D341Med (cell line): ENCODE measurements at regions not wholly inside any gene's neighbourhood (a gene's known extent, or its start where the extent isn't known, plus 50 kb on each side); places are given as distances from the start of the nearest gene placed in this dataset.
"Not testable (repeated sequence)": the region's sequence is repeated elsewhere in the genome, so short reads cannot be mapped to it uniquely, and the experiment has no call there.

Source experiments
- DNase-seq: peaks from one replicate; pipeline ENCODE4 v3.0.0; 2012; ENCODE audit warnings: low spot score

GRCh38 chr10:2251631-2252030 is 514.3 kb upstream of the ADARB2 start:
- DNase-seq: no peak

GRCh38 chr10:2246747-2247146 is 509.4 kb upstream of the ADARB2 start:
- DNase-seq: no peak

- DNase-seq: no peak
These were observed 508.3 kb upstream of the ADARB2 start for GRCh38 chr10:2245580-2245979.

- DNase-seq: no peak
These were observed 507.1 kb upstream of the ADARB2 start for GRCh38 chr10:2244471-2244870.

GRCh38 chr10:2236876-2237275 is 499.6 kb upstream of the ADARB2 start:
- no peak for DNase-seq

GRCh38 chr10:2232479-2232878 is 495.2 kb upstream of the ADARB2 start:
- DNase-seq: peak; percentile 54

- no peak for DNase-seq
These were observed 493.2 kb upstream of the ADARB2 start for GRCh38 chr10:2230478-2230877.

- no peak for DNase-seq
These were observed 491.1 kb upstream of the ADARB2 start for GRCh38 chr10:2228320-2228901.

GRCh38 chr10:2225609-2226008 is 488.3 kb upstream of the ADARB2 start:
- no peak for DNase-seq

- no peak for DNase-seq
These were observed 486.4 kb upstream of the ADARB2 start for GRCh38 chr10:2223548-2224320.

- no peak for DNase-seq
These were observed 485.3 kb upstream of the ADARB2 start for GRCh38 chr10:2222631-2223030.

GRCh38 chr10:2214805-2215204 is 477.5 kb upstream of the ADARB2 start:
- DNase-seq: no peak

GRCh38 chr10:2214092-2214491 is 476.8 kb upstream of the ADARB2 start:
- no peak for DNase-seq

GRCh38 chr10:2212244-2212834 is 475.0 kb upstream of the ADARB2 start:
- DNase-seq: peak; percentile 52

GRCh38 chr10:2210088-2210487 is 472.8 kb upstream of the ADARB2 start:
- DNase-seq: no peak

GRCh38 chr10:2208106-2208505 is 470.8 kb upstream of the ADARB2 start:
- no peak for DNase-seq

GRCh38 chr10:2207246-2207922 is 470.1 kb upstream of the ADARB2 start:
- no peak for DNase-seq

- no peak for DNase-seq
These were observed 468.1 kb upstream of the ADARB2 start for GRCh38 chr10:2205406-2205805.

- no peak for DNase-seq
These were observed 465.1 kb upstream of the ADARB2 start for GRCh38 chr10:2202401-2202800.

- DNase-seq: no peak
These were observed 464.3 kb upstream of the ADARB2 start for GRCh38 chr10:2201534-2202099.

GRCh38 chr10:2197663-2198062 is 460.3 kb upstream of the ADARB2 start:
- DNase-seq: no peak

- no peak for DNase-seq
These were observed 458.9 kb upstream of the ADARB2 start for GRCh38 chr10:2196272-2196671.

- DNase-seq: not testable (repeated sequence)
These were observed 452.0 kb upstream of the ADARB2 start for GRCh38 chr10:2189356-2189755.
